Sigmoid colon (tissue), 6 donors: ENCODE measurements at regions not wholly inside any gene's neighbourhood (a gene's known extent, or its start where the extent isn't known, plus 50 kb on each side); places are given as distances from the start of the nearest gene placed in this dataset.
"Not testable (repeated sequence)": the region's sequence is repeated elsewhere in the genome, so short reads cannot be mapped to it uniquely, and the experiment has no call there.

Experiments
- DNase-seq: peaks from one replicate; pipeline ENCODE4 v3.0.0-alpha.2; 2019
- H3K27ac ChIP-seq, 4 donors: fragments of 200-600 bp; sonication (generic); one replicate each; pipeline ENCODE4 v1.5.1; 2016 to 2019; ENCODE audit warnings: mild to moderate bottlenecking in 1 of 4
- H3K27me3 ChIP-seq, 3 donors: fragments of 200-600 bp; sonication (generic); one replicate each; pipeline ENCODE4 v1.5.1; 2019; ENCODE audit warnings: mild to moderate bottlenecking in 1 of 3
- H3K36me3 ChIP-seq, 4 donors: fragments of 200-600 bp; sonication (generic); one replicate each; pipeline ENCODE4 v1.5.1; 2016 to 2019
- H3K4me1 ChIP-seq, 4 donors: fragments of 200-600 bp; sonication (generic); one replicate each; pipeline ENCODE4 v1.5.1; 2017 to 2019
- H3K4me3 ChIP-seq, 4 donors: fragments of 200-600 bp; sonication (generic); one replicate each; pipeline ENCODE4 v1.5.1; 2017 to 2019; ENCODE audit warnings: mild to moderate bottlenecking in 2 of 4, moderate library complexity in 1 of 4
- H3K9me3 ChIP-seq, 4 donors: fragments of 200-600 bp in 3 of 4; sonication (generic) in 3 of 4; one replicate each; pipeline versions ENCODE4 v1.5.1 to v1.6.1; 2013 to 2019
- CTCF ChIP-seq, 4 experiments: fragments of 450-650 bp in 3 of 4; fragments of 200-600 bp in 1 of 4; IDR thresholded peaks; one replicate each; pipeline ENCODE4 v1.5.1; 2016 to 2019; ENCODE audit warnings: antibody characterized with exemption in 4 of 4, mild to moderate bottlenecking in 3 of 4, moderate library complexity in 2 of 4
- EP300 ChIP-seq, 4 donors: sonication (generic); formaldehyde crosslinking; IDR thresholded peaks; one replicate each; pipeline ENCODE4 v1.6.1; 2017; ENCODE audit warnings: antibody characterized with exemption in 4 of 4
- POLR2A ChIP-seq, 2 donors: fragments of 450-650 bp; IDR thresholded peaks; one replicate each; pipeline ENCODE4 v1.6.1; 2016; ENCODE audit warnings: antibody characterized with exemption in 2 of 2, mild to moderate bottlenecking in 2 of 2, moderate library complexity in 2 of 2
- POLR2AphosphoS5 ChIP-seq, 4 donors: sonication (generic); formaldehyde crosslinking; IDR thresholded peaks; one replicate each; pipeline ENCODE4 v1.6.1; 2017; ENCODE audit warnings: antibody characterized with exemption in 4 of 4
- WGBS, 2 donors: extraction: QIAGEN DNeasy Blood & Tissue Kit; methylation state at CpG; one replicate each; pipeline ENCODE4 v1.1.7; 2013; 5-methylcytosine and 5-hydroxymethylcytosine counted together
- intact Hi-C: fragments of 100-400 bp; cut with DNase I; formaldehyde crosslinking; loops from one replicate; pipeline ENCODE4 v1.15.1; 2023
- donor health status: healthy with polysubstance abuse.
- donor health status: healthy.

GRCh38 chr18:9048236-9048635, 54.3 kb upstream of the NDUFV2 start:
- no peak overlapping the region for H3K4me3 ChIP-seq
- H3K27ac ChIP-seq, result no peak overlapping the region
- H3K27me3 ChIP-seq, result no peaks in the 10 kb centered on the region
- H3K4me1 ChIP-seq, result no peaks in the 10 kb centered on the region
- TF ChIP-seq CTCF (IDR thresholded peaks at IDR 0.05), result no peak
- no peak for TF ChIP-seq EP300 (IDR thresholded peaks at IDR 0.05)
- TF ChIP-seq POLR2A (IDR thresholded peaks at IDR 0.05), result no peak
- TF ChIP-seq POLR2AphosphoS5 (IDR thresholded peaks at IDR 0.05), result no peak
- H3K9me3 ChIP-seq, result no peaks in the 10 kb centered on the region
- DNase-seq, result no peak
- 80 to 86% methylated on average over 5 of the region's 5 CpGs for WGBS, 2 donors
- no peaks in the 10 kb centered on the region for H3K36me3 ChIP-seq
- intact Hi-C loops, result no loop called here

GRCh38 chr18:9048808-9049494, 53.5 kb upstream of the NDUFV2 start:
- no peak for TF ChIP-seq POLR2AphosphoS5 (IDR thresholded peaks at IDR 0.05)
- TF ChIP-seq EP300 (IDR thresholded peaks at IDR 0.05), result no peak
- TF ChIP-seq POLR2A (IDR thresholded peaks at IDR 0.05), result no peak
- TF ChIP-seq CTCF (IDR thresholded peaks at IDR 0.05), result no peak
- H3K4me1 ChIP-seq, result no peaks in the 10 kb centered on the region
- intact Hi-C loops, result no loop called here
- no peaks in the 10 kb centered on the region for H3K36me3 ChIP-seq
- H3K4me3 ChIP-seq, result no peak overlapping the region
- H3K27me3 ChIP-seq, result no peaks in the 10 kb centered on the region
- H3K9me3 ChIP-seq, result no peaks in the 10 kb centered on the region
- H3K27ac ChIP-seq, result no peak overlapping the region
- no peak for DNase-seq
- WGBS, 2 donors, result 31 to 68% methylated on average over 3 of the region's 3 CpGs

DNA sequence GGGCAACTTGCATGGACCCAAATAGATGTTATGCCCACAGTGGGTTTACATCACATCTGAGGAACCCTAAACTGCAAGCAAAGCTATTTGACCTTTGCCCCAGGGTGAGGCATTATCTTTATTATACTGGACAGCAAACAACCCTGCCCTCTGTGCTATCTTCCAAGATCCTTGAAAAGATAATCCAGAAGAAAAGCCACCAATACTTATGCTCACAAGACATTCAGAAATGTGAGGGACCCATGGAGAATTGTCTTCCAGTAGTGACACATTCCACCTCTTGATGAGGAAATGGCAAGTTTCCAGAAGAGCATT, 53.0 kb upstream of the NDUFV2 start:
- H3K27ac ChIP-seq, result no peak overlapping the region
- no peaks in the 10 kb centered on the region for H3K36me3 ChIP-seq
- no peaks in the 10 kb centered on the region for H3K9me3 ChIP-seq
- intact Hi-C loops, result no loop called here
- no peak for DNase-seq
- TF ChIP-seq CTCF (IDR thresholded peaks at IDR 0.05) (no peak), EP300 (IDR thresholded peaks at IDR 0.05) (no peak), POLR2A (IDR thresholded peaks at IDR 0.05) (no peak), POLR2AphosphoS5 (IDR thresholded peaks at IDR 0.05) (no peak)
- no peaks in the 10 kb centered on the region for H3K4me1 ChIP-seq
- no peak overlapping the region for H3K4me3 ChIP-seq
- no peaks in the 10 kb centered on the region for H3K27me3 ChIP-seq

- intact Hi-C loops, H3K4me3 ChIP-seq, H3K36me3 ChIP-seq, H3K27me3 ChIP-seq, DNase-seq, H3K27ac ChIP-seq, H3K9me3 ChIP-seq, H3K4me1 ChIP-seq: not testable (repeated sequence)
- WGBS, 2 donors, result 92 to 96% methylated on average over 1 of the region's 1 CpG
Measured at GRCh38 chr18:9050628-9051284, 51.7 kb upstream of the NDUFV2 start.
